Calu3 (cell line): ENCODE measurements at regions not wholly inside any gene's neighbourhood (a gene's known extent, or its start where the extent isn't known, plus 50 kb on each side); places are given as distances from the start of the nearest gene placed in this dataset.

ENCODE experiments used
- BruUV-seq: library from RNA; stranded (reverse); fragments of 400-500 nt; replicated peaks from 2 replicates; lab custom pipeline; 2021; lab: Mats Ljungman, UMichigan
- CTCF ChIA-PET: fragments of 300-600 bp; sonication (Branson Sonifier 250); formaldehyde crosslinking; loops from one replicate; lab custom pipeline; 2022; ENCODE audit warnings: antibody characterized with exemption; lab: Charles Lee
- DNase-seq: peaks from one replicate; pipeline ENCODE4 v3.0.0; 2022
- H3K27ac Mint-ChIP-seq: one replicate; pipeline ENCODE4 v1.8.0; 2022; ENCODE audit warnings: mixed read lengths; ENCODE audit not compliant: unreplicated experiment
- H3K27me3 Mint-ChIP-seq: one replicate; pipeline ENCODE4 v1.8.0; 2022; ENCODE audit warnings: mixed read lengths; ENCODE audit not compliant: unreplicated experiment
- H3K36me3 Mint-ChIP-seq: one replicate; pipeline ENCODE4 v1.8.0; 2022; ENCODE audit warnings: mild to moderate bottlenecking, moderate library complexity, mixed read lengths; ENCODE audit not compliant: insufficient read depth, unreplicated experiment
- H3K4me1 Mint-ChIP-seq: one replicate; pipeline ENCODE4 v1.8.0; 2022; ENCODE audit warnings: mild to moderate bottlenecking, low read depth, mixed read lengths; ENCODE audit not compliant: unreplicated experiment
- H3K4me3 Mint-ChIP-seq: one replicate; pipeline ENCODE4 v1.8.0; 2022; ENCODE audit warnings: mild to moderate bottlenecking, low read depth, moderate library complexity, mixed read lengths; ENCODE audit not compliant: unreplicated experiment
- H3K9me3 Mint-ChIP-seq: one replicate; pipeline ENCODE4 v1.8.0; 2022; ENCODE audit warnings: low read depth, mixed read lengths; ENCODE audit not compliant: unreplicated experiment
- intact Hi-C: fragments of 100-400 bp; cut with micrococcal nuclease; formaldehyde crosslinking; loops from one replicate; pipeline ENCODE4 v1.10.0; 2022; ENCODE audit not compliant: unreplicated experiment
- TF ChIP-seq, protein P1 (sequence below): fragments of 200-600 bp; IDR thresholded peaks from one replicate; pipeline ENCODE4 v1.8.0; 2022; ENCODE audit warnings: antibody characterized with exemption; ENCODE audit not compliant: unreplicated experiment

DNA sequence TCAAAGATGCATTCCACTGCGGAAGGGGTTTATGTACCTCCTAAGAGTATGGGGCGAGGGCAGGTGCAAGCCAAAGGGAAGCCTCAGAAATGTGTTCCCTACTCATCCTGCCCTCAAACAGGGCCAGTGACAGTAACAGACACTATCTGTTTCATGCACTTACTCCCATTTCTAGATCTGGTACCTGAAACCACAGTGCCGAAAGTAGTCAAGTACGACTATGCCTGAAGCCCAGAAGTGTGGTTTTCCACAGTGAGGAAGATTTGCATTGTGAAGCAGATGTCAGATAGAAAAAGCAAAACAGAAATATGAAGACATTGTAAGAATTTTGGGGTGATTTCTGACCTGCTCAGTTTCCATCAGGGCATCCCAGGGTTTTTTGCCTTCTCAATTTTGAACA, 748.7 kb downstream of the RNF144A start:
- Mint-ChIP-seq H3K36me3 (no peaks in the 10 kb centered on the region), H3K4me3 (no peak overlapping the region), H3K27me3 (no peaks in the 10 kb centered on the region), H3K4me1 (no peaks in the 10 kb centered on the region), H3K9me3 (peaks cover 4% of the 10 kb centered on the region), H3K27ac (no peak overlapping the region)
- DNase-seq = no peak
- TF ChIP-seq, protein P1, sequence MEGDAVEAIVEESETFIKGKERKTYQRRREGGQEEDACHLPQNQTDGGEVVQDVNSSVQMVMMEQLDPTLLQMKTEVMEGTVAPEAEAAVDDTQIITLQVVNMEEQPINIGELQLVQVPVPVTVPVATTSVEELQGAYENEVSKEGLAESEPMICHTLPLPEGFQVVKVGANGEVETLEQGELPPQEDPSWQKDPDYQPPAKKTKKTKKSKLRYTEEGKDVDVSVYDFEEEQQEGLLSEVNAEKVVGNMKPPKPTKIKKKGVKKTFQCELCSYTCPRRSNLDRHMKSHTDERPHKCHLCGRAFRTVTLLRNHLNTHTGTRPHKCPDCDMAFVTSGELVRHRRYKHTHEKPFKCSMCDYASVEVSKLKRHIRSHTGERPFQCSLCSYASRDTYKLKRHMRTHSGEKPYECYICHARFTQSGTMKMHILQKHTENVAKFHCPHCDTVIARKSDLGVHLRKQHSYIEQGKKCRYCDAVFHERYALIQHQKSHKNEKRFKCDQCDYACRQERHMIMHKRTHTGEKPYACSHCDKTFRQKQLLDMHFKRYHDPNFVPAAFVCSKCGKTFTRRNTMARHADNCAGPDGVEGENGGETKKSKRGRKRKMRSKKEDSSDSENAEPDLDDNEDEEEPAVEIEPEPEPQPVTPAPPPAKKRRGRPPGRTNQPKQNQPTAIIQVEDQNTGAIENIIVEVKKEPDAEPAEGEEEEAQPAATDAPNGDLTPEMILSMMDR = no peak
- CTCF ChIA-PET = no interaction called here
- intact Hi-C loops = no loop called here
- BruUV-seq = no TSS peak

DNA sequence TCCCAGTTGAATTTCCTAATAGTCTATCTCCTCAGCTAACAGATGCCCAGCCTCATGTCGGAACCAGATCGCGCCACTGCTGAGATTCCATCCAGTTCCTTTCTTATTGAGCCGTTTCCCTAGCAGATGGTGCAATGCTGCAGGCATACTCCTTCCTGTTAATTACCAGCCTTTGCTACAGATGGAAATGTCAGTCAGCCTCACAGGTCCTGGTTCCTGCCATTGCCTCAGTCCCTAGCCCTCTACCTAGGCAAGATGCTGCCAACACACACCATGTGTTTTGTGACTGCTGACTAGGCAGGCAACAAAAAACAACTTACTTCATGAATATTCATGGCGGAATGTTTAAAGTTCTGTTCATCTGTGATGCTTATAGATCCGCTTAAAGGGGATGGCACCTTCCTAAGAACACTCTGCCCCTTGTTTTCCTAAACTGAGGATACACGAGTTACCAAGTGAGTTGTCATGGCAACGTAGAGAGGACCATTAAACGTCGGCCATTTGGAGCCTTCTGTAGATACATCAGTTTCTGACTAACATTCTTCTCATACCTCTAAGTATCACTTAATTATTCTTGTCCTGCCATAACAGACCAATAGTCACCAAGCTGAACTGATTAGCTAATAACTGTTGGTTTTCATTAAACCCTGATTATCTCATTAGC, 749.5 kb downstream of the RNF144A start:
- Mint-ChIP-seq H3K36me3 (no peaks in the 10 kb centered on the region), H3K27me3 (no peaks in the 10 kb centered on the region), H3K27ac (no peak overlapping the region), H3K4me3 (no peak overlapping the region), H3K9me3 (peaks cover 3% of the 10 kb centered on the region), H3K4me1 (no peaks in the 10 kb centered on the region)
- intact Hi-C loops = no loop called here
- CTCF ChIA-PET = no interaction called here
- no peak for DNase-seq
- BruUV-seq = no TSS peak
- TF ChIP-seq, protein P1 = no peak

DNA sequence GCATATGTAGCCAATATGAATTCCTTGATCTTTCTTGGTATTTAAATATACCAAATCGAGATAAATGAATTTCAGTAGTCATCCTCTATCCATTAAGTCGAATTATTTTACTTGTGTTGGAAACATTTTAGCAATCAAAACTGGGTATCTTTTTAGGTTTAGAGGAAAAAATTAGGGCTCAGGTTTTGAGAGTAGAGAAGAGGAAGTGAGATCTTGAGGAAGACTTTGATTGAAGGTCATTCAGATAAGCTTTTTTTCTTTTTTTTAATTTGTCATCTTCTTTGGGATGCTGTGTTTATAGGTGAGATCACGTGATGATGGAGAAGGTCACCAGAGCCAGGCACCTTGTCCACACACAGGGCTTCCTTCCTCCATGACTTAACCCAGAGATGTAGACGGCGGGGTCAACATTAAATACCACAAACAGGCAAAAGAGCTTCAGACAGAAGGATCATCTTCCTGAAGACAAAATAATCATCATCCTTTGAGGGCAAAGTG, 750.1 kb downstream of the RNF144A start:
- intact Hi-C loops = no loop called here
- CTCF ChIA-PET = no interaction called here
- TF ChIP-seq, protein P1 = no peak
- Mint-ChIP-seq H3K27me3 (no peaks in the 10 kb centered on the region), H3K36me3 (no peaks in the 10 kb centered on the region), H3K27ac (no peak overlapping the region), H3K4me1 (no peaks in the 10 kb centered on the region), H3K9me3 (peaks cover 3% of the 10 kb centered on the region), H3K4me3 (no peak overlapping the region)
- no peak for DNase-seq
- no TSS peak for BruUV-seq

DNA sequence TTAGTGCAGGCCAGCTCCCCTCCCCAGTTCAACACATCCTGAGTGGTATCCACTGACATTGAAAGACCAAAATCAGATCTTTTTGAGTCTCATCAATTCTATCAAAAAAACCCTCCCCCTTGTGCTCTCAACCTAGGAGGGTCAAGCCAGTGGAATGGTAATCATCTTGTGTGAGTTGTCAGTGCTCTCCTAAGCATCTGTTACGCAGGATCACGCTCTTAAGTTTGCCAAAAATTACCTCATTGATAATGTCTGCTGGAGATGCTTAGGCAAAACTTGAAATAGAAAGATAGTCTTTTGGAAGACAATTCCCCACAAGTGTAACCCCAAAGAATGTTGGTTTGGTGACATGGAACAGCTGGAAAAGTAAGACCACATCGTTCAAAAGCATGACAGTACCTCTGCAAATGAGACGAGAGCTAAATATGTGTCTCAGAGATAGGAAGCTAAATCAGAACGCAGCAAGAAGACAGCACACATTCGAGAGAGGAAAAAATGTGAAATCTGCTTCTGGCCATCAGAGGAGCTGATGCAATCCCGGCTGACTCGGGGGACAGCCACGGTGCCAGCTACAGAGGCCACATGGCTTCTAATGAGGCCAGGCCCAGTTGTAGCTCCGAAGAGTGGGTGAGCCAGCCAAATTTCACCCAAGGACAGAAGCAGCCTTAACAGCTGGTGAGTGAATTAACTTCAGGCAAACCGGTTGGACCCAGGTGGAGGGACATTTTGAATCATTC, 753.9 kb downstream of the RNF144A start:
- no peaks in the 10 kb centered on the region for H3K4me1 Mint-ChIP-seq
- BruUV-seq = no TSS peak
- H3K27me3 Mint-ChIP-seq = no peaks in the 10 kb centered on the region
- H3K36me3 Mint-ChIP-seq = no peaks in the 10 kb centered on the region
- H3K27ac Mint-ChIP-seq = no peak overlapping the region
- CTCF ChIA-PET = interaction anchor here (0.6 to 1.1 kb wide), 2 partner anchors 13 to 648 kb away, joined by 3 to 4 read pairs; no protein-coding TSS in a partner anchor
- no peak for DNase-seq
- no peak overlapping the region for H3K4me3 Mint-ChIP-seq
- peaks cover 7% of the 10 kb centered on the region for H3K9me3 Mint-ChIP-seq
- TF ChIP-seq, protein P1 = no peak
- intact Hi-C loops = no loop called here
